AG09309 (cell line): ENCODE measurements at regions not wholly inside any gene's neighbourhood (a gene's known extent, or its start where the extent isn't known, plus 50 kb on each side); places are given as distances from the start of the nearest gene placed in this dataset.

Experiments
- DNase-seq: peaks from one replicate; pipeline ENCODE4 v3.0.0-alpha.2; 2010; ENCODE audit warnings: low read depth
- H3K4me3 ChIP-seq: 2 replicates; pipeline ENCODE4 v1.5.1; 2011; ENCODE audit warnings: mild to moderate bottlenecking, low read depth, low read length, moderate library complexity; ENCODE audit not compliant: control insufficient read depth
- TF ChIP-seq, protein P1 (sequence below): IDR thresholded peaks from 2 replicates; pipeline ENCODE4 v1.5.1; 2011; ENCODE audit warnings: mild to moderate bottlenecking, low read depth, low read length, inconsistent platforms; ENCODE audit not compliant: insufficient read depth, control insufficient read depth; ENCODE audit errors: missing control alignments

DNA sequence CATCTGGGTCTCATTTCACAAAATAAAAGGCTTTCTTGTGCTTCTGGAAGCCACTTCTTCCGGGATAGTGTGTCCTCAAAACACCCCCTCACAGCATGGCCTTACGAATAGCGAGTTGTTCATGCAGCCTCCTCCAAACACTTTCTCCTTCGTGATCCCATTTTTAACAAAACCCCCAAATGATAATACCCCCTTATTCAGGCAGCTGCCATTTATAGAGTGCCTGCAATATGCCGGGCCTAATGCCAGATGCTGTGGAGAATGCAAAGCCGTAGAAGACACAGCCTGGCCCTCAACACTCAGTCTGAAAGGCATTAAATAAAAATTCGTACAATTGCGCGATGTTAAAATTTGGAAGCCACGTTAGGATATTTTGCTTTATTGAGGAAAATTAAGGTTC is 66.4 kb upstream of the SLC44A1 start:
- no peak for DNase-seq
- TF ChIP-seq, protein P1, sequence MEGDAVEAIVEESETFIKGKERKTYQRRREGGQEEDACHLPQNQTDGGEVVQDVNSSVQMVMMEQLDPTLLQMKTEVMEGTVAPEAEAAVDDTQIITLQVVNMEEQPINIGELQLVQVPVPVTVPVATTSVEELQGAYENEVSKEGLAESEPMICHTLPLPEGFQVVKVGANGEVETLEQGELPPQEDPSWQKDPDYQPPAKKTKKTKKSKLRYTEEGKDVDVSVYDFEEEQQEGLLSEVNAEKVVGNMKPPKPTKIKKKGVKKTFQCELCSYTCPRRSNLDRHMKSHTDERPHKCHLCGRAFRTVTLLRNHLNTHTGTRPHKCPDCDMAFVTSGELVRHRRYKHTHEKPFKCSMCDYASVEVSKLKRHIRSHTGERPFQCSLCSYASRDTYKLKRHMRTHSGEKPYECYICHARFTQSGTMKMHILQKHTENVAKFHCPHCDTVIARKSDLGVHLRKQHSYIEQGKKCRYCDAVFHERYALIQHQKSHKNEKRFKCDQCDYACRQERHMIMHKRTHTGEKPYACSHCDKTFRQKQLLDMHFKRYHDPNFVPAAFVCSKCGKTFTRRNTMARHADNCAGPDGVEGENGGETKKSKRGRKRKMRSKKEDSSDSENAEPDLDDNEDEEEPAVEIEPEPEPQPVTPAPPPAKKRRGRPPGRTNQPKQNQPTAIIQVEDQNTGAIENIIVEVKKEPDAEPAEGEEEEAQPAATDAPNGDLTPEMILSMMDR, result no peak
- no peak overlapping the region for H3K4me3 ChIP-seq

DNA sequence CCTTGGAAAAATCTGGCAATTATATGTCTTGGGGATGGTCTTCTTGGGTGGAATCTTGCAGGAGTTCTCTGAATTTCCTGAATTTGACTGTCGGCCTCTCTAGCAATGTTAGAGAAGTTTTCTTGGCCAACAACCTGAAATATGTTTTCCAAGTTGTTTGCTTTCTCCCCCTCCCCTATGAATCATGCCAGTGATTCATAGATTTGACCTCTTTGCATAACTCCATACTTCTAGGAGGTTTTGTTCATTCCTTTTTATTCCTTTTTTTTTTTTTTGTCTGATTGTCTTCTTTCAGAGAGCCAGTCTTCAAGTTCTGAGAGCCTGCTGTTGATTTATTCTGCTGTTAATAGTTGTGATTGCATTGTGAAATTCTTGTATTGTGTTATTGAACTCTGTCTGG is 56.7 kb upstream of the SLC44A1 start:
- H3K4me3 ChIP-seq, result no peak overlapping the region
- TF ChIP-seq, protein P1, result no peak
- peak; percentile 64 for DNase-seq

DNA sequence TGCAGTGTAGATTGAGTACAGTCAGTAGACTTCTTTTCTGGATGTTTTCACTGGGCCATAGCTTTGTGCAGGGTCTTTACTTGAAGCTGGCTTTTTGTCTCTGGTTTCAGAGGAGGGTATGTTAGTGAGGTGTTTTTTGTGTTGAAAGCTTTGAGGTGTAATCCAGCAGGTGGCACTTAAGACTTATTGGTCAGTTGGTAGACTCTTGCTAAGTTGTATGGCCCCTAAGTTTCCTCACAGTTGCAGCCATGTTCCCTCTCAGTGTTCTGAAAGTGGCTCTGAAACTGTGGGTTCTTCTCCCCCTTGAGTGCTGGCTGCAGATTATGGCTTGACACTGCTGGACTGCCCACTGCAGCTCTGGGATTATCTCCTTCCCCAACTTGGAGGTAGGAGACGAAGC is 55.7 kb upstream of the SLC44A1 start:
- no peak for DNase-seq
- TF ChIP-seq, protein P1, result no peak
- no peak overlapping the region for H3K4me3 ChIP-seq

DNA sequence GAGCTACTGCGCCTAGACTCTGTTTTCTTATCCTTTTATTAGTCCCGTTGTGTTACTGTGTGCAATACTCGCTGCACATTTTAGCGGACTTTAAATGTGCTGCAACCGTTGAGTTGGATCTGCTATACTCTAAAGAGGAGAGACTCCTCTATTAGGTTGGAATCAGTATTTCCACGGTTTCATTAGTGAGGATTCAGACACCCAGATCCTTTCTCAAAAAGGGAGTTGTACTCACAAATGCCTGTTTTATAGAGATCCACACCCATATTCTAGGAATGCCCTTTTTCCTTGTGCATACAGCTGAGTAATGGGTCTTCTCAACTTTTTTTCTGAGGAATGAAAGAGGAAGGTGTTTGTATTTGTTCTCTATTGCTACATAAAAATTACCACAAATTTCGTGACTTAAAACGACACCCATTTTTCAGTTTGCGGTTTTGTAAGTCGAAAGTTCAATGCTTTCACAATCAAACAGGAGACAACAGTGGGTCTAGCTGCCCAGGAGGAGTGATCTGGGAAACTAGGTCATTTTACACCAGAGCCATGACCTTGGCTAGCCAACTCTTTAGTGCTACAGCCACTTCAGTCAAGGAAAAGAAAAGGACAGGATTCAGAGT is 52.8 kb upstream of the SLC44A1 start:
- peak; percentile 59 for DNase-seq
- H3K4me3 ChIP-seq, result no peak overlapping the region
- TF ChIP-seq, protein P1, result no peak

DNA sequence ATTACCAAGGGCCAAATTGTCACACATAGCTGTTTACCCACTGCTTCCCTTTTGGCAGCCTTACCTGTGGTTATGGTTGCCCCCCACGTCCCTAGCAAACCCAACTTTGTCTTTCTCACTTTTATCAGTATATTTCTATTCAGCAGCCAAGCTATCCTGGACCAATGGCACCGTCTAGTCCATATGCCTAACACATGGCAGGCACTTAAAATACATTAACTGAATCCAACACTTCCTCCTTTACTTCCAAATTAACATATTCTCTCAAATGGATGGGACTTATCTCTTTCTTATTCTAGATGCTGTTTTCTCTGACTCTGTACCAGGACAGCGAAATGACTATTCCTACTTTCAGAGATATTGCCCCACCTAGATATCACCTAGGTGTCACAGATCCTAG is 50.9 kb upstream of the SLC44A1 start:
- H3K4me3 ChIP-seq, result no peak overlapping the region
- TF ChIP-seq, protein P1, result no peak
- no peak for DNase-seq

DNA sequence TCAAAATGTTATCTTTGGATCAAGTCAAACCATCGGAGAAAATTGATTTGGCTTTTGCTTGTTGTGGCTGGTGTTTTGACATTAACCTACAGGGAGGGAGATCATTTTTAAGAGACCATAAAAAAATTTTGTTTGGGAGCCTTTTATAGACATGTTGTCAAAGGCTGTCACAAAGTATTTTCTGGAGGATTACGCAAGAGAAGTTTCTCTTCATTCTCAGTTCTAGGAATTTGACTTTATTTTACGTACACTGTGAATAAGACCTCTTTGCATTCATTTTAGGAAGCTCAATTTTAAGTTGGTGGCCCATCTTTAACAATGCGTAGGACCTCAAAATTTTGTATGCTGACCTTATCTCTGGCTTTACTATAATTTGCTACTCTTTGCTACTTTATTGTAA is 50.2 kb upstream of the SLC44A1 start:
- no peak for DNase-seq
- H3K4me3 ChIP-seq, result no peak overlapping the region
- TF ChIP-seq, protein P1, result no peak
